ENCODE measurements at regions not wholly inside any gene's neighbourhood (a gene's known extent, or its start where the extent isn't known, plus 50 kb on each side); places are given as distances from the start of the nearest gene placed in this dataset.

DNA sequence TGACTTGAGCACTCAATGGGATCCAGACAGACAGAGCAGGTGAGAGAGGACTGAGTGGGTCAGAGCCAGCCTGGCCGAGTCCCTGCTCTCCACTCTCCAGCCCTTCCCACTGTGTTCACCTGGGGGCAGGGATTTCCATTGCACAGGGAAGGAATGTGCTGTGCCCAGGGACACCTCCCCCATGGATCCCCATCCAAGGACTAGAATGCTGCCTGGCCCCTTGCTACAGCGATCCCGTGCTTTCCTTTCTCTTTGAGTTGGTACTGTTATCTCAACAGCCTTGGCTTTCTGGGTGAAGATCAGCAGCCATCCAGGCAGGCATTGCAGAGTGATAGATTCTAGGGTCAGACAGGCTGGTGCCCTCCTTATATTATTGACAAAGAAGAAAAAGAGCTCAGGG is 60.3 kb upstream of the DLK1 start:
- intact Hi-C loops (cut with DNase I; ENCODE audit: low total_unique reads), result no loop called here
- H3K9me3 ChIP-seq, result no peaks in the 10 kb centered on the region
- no peaks in the 10 kb centered on the region for H3K36me3 ChIP-seq
- no peaks in the 10 kb centered on the region for H3K4me1 ChIP-seq
- H3K27me3 ChIP-seq, result no peaks in the 10 kb centered on the region
- DNase-seq, result no peak
- TF ChIP-seq POLR2A (IDR thresholded peaks at IDR 0.05), result no peak
- TF ChIP-seq, protein P1, sequence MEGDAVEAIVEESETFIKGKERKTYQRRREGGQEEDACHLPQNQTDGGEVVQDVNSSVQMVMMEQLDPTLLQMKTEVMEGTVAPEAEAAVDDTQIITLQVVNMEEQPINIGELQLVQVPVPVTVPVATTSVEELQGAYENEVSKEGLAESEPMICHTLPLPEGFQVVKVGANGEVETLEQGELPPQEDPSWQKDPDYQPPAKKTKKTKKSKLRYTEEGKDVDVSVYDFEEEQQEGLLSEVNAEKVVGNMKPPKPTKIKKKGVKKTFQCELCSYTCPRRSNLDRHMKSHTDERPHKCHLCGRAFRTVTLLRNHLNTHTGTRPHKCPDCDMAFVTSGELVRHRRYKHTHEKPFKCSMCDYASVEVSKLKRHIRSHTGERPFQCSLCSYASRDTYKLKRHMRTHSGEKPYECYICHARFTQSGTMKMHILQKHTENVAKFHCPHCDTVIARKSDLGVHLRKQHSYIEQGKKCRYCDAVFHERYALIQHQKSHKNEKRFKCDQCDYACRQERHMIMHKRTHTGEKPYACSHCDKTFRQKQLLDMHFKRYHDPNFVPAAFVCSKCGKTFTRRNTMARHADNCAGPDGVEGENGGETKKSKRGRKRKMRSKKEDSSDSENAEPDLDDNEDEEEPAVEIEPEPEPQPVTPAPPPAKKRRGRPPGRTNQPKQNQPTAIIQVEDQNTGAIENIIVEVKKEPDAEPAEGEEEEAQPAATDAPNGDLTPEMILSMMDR (IDR thresholded peaks at IDR 0.05), result no peak
- no peak overlapping the region for H3K27ac ChIP-seq
- H3K4me3 ChIP-seq, result no peak overlapping the region

DNA sequence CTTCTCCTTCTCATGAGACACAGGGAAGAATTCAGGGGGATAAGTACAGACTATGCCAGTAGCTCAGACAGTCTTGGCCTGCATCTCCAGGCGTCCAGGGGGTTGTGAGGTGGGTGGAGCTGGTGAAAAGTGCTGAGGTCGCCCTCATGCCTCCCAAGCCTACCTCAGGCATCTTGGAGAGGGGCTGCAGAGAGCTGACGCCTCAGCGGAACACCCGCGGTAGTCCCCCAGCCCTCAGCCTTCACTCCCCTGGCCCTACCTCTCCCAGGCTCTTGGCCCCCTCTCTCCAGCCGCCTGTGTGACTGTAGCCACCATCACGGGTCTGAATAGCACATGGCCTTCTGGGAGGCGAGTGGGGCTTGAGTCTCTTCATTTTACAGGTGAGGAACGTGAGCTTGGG is 59.8 kb upstream of the DLK1 start:
- H3K27ac ChIP-seq, result no peak overlapping the region
- intact Hi-C loops (cut with DNase I; ENCODE audit: low total_unique reads), result no loop called here
- H3K36me3 ChIP-seq, result no peaks in the 10 kb centered on the region
- no peak overlapping the region for H3K4me3 ChIP-seq
- H3K9me3 ChIP-seq, result no peaks in the 10 kb centered on the region
- no peaks in the 10 kb centered on the region for H3K4me1 ChIP-seq
- no peak for DNase-seq
- TF ChIP-seq, protein P1 (IDR thresholded peaks at IDR 0.05), result no peak
- TF ChIP-seq POLR2A (IDR thresholded peaks at IDR 0.05), result no peak
- H3K27me3 ChIP-seq, result no peaks in the 10 kb centered on the region

DNA sequence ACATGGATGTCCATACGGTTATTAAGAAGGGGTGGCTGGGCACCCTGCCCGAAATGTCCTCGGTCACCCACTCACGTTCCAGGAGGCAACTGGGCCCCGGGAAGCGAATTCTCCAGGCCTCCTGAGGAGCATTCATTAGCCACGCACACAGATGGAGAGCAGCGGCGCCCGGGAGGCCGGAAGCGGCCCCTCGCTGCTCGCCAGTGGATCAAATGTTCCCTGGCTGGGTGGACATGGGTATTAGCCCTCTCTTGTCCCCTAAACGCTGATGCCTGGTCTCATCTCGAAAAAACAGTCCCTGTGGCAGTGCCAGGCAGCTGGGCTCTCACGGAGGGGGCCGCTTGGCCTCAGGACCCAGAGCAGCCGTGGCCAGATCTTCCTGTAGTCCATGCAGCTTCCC is 59.0 kb upstream of the DLK1 start:
- intact Hi-C loops (cut with DNase I; ENCODE audit: low total_unique reads), result no loop called here
- Histone ChIP-seq H3K9me3 (no peaks in the 10 kb centered on the region), H3K4me1 (no peaks in the 10 kb centered on the region), H3K27me3 (no peaks in the 10 kb centered on the region), H3K4me3 (no peak overlapping the region), H3K27ac (no peak overlapping the region), H3K36me3 (no peaks in the 10 kb centered on the region)
- TF ChIP-seq, protein P1 (IDR thresholded peaks at IDR 0.05), result no peak
- no peak for TF ChIP-seq POLR2A (IDR thresholded peaks at IDR 0.05)
- DNase-seq, result no peak

DNA sequence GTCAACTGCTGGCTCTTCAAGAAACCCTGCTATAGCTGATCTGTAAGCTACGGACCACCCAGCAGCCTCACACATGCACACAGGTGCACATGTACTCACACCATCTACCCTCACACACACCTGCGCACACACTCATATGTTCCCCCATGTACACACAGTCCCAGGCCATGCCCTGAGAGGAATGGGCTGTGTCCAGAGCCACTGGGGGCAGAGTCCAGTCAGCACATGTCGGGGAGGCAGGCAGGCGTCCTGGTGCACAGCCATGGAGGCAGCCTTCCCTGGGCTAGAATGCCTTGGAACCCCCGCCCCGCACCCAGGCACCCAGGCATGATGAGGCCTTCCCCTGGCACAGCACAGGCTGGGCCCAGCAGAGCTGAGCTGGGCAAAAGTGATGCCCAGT is 58.3 kb upstream of the DLK1 start:
- Histone ChIP-seq H3K36me3 (no peaks in the 10 kb centered on the region), H3K27me3 (no peaks in the 10 kb centered on the region), H3K4me1 (no peaks in the 10 kb centered on the region), H3K4me3 (no peak overlapping the region), H3K27ac (no peak overlapping the region), H3K9me3 (no peaks in the 10 kb centered on the region)
- no peak for DNase-seq
- TF ChIP-seq, protein P1 (IDR thresholded peaks at IDR 0.05), result no peak
- no peak for TF ChIP-seq POLR2A (IDR thresholded peaks at IDR 0.05)
- intact Hi-C loops (cut with DNase I; ENCODE audit: low total_unique reads), result no loop called here

DNA sequence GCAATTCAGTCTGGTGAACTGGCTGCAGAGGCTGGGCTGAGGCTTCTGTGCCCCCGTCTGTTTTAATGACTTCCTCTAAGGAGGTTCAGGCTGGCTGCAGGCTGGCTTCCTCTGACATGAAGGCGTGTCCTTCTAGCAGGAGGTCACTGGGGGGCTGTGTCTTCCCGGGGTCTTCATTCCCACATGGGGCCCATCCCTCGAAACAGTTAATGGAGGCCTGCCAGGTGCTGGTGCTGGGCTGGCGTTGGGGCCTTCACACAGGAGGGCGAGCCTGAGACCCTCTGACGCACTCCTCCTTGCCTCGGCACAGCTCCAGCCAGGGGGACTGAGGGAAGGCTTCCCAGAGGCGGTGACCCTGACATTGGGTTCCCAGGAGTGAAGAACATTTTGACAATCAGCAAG is 57.7 kb upstream of the DLK1 start:
- no peak for DNase-seq
- Histone ChIP-seq H3K4me1 (no peaks in the 10 kb centered on the region), H3K27me3 (no peaks in the 10 kb centered on the region), H3K4me3 (no peak overlapping the region), H3K9me3 (no peaks in the 10 kb centered on the region), H3K36me3 (no peaks in the 10 kb centered on the region), H3K27ac (no peak overlapping the region)
- TF ChIP-seq, protein P1 (IDR thresholded peaks at IDR 0.05), result no peak
- no peak for TF ChIP-seq POLR2A (IDR thresholded peaks at IDR 0.05)
- intact Hi-C loops (cut with DNase I; ENCODE audit: low total_unique reads), result no loop called here
